ENCODE measurements at regions not wholly inside any gene's neighbourhood (a gene's known extent, or its start where the extent isn't known, plus 50 kb on each side); places are given as distances from the start of the nearest gene placed in this dataset.

GRCh38 chr6:4366635-4367395 lies 231.4 kb upstream of the ECI2 start:
- no peak for TF ChIP-seq CTCF (conservative IDR thresholded peaks at IDR 0.05; ENCODE audit: low read length)
- no peak for TF ChIP-seq EZH2phosphoT487 (IDR thresholded peaks at IDR 0.05; ENCODE audit: borderline replicate concordance, low read depth, low read length)
